Esophagus muscularis mucosa (tissue), 4 donors: ENCODE measurements at regions not wholly inside any gene's neighbourhood (a gene's known extent, or its start where the extent isn't known, plus 50 kb on each side); places are given as distances from the start of the nearest gene placed in this dataset.

ENCODE experiments used
- DNase-seq: peaks from one replicate; pipeline ENCODE4 v3.0.0-alpha.2; 2017; ENCODE audit errors: extremely low spot score
- H3K27ac ChIP-seq, 4 donors: fragments of 200-600 bp; sonication (generic); replicated peaks in 1 of 4; 1 replicate in 3 of 4; 2 replicates in 1 of 4; pipeline ENCODE4 v1.5.1; 2016 to 2019; ENCODE audit warnings: mild to moderate bottlenecking in 1 of 4
- H3K27me3 ChIP-seq, 4 donors: fragments of 200-600 bp; sonication (generic); one replicate each; pipeline versions ENCODE4 v1.5.1 to v1.6.0; 2016 to 2019
- H3K36me3 ChIP-seq, 4 donors: fragments of 200-600 bp; sonication (generic); one replicate each; pipeline ENCODE4 v1.5.1; 2016 to 2019
- H3K4me1 ChIP-seq, 4 donors: fragments of 200-600 bp; sonication (generic); one replicate each; pipeline ENCODE4 v1.5.1; 2016 to 2019
- H3K4me3 ChIP-seq, 4 donors: fragments of 200-600 bp; sonication (generic); 1 replicate in 2 of 4; 2 replicates in 2 of 4; pipeline ENCODE4 v1.5.1; 2016 to 2019; ENCODE audit warnings: mild to moderate bottlenecking in 4 of 4, moderate library complexity in 1 of 4
- H3K9me3 ChIP-seq, 4 donors: fragments of 200-600 bp; sonication (generic); 1 replicate in 3 of 4; 2 replicates in 1 of 4; pipeline ENCODE4 v1.5.1; 2016 to 2019
- CTCF ChIP-seq, 3 experiments: fragments of 200-600 bp in 2 of 3; fragments of 450-650 bp in 1 of 3; sonication (generic) in 2 of 3; IDR thresholded peaks; one replicate each; pipeline ENCODE4 v1.5.1; 2017 to 2019; ENCODE audit warnings: antibody characterized with exemption in 3 of 3, mild to moderate bottlenecking in 2 of 3, moderate library complexity in 1 of 3
- EP300 ChIP-seq: sonication (generic); formaldehyde crosslinking; IDR thresholded peaks from one replicate; pipeline ENCODE4 v1.6.1; 2017; ENCODE audit warnings: antibody characterized with exemption
- POLR2A ChIP-seq: fragments of 450-650 bp; IDR thresholded peaks from one replicate; pipeline ENCODE4 v1.6.1; 2017; ENCODE audit warnings: antibody characterized with exemption, moderate library complexity, mild to moderate bottlenecking, low read depth
- POLR2AphosphoS5 ChIP-seq, 2 donors: sonication (generic); formaldehyde crosslinking; IDR thresholded peaks; one replicate each; pipeline ENCODE4 v1.6.1; 2017; ENCODE audit warnings: antibody characterized with exemption in 2 of 2
- WGBS: methylation state at CpG from one replicate; pipeline ENCODE4 v1.1.5; 2018; 5-methylcytosine and 5-hydroxymethylcytosine counted together
- intact Hi-C: fragments of 100-400 bp; cut with DNase I; formaldehyde crosslinking; loops from one replicate; pipeline ENCODE4 v1.15.1; 2023

- Histone ChIP-seq H3K4me3 (no peak overlapping the region), H3K27ac (no peak overlapping the region), H3K27me3 (no peaks in the 10 kb centered on the region), H3K9me3 (peaks cover 0 to 3% (median 0%) of the 10 kb centered on the region in 4 donors), H3K36me3 (no peaks in the 10 kb centered on the region), H3K4me1 (no peaks in the 10 kb centered on the region)
- no peak for TF ChIP-seq POLR2AphosphoS5 (IDR thresholded peaks at IDR 0.05)
- intact Hi-C loops = no loop called here
- no peak for DNase-seq
Measured at GRCh38 chr9:103361906-103362305, 366.8 kb downstream of the CYLC2 start.

GRCh38 chr9:103362986-103363385 lies 367.9 kb downstream of the CYLC2 start:
- peaks cover 0 to 3% (median 0%) of the 10 kb centered on the region in 4 donors for H3K9me3 ChIP-seq
- DNase-seq = no peak
- no peak overlapping the region for H3K27ac ChIP-seq
- no peak for TF ChIP-seq CTCF (IDR thresholded peaks at IDR 0.05)
- TF ChIP-seq POLR2A = no peak
- no peak for TF ChIP-seq EP300
- TF ChIP-seq POLR2AphosphoS5 (IDR thresholded peaks at IDR 0.05) = no peak
- no peaks in the 10 kb centered on the region for H3K4me1 ChIP-seq
- no peaks in the 10 kb centered on the region for H3K27me3 ChIP-seq
- intact Hi-C loops = no loop called here
- no peak overlapping the region for H3K4me3 ChIP-seq
- no peaks in the 10 kb centered on the region for H3K36me3 ChIP-seq

GRCh38 chr9:103364753-103365152 lies 369.6 kb downstream of the CYLC2 start:
- Histone ChIP-seq H3K4me1 (no peaks in the 10 kb centered on the region), H3K9me3 (no peaks in the 10 kb centered on the region), H3K4me3 (no peak overlapping the region), H3K27ac (no peak overlapping the region), H3K36me3 (no peaks in the 10 kb centered on the region), H3K27me3 (no peaks in the 10 kb centered on the region)
- DNase-seq = no peak
- 65% methylated on average over 2 of the region's 2 CpGs for WGBS
- intact Hi-C loops = loop anchor here (2.0 kb wide), 1 partner anchor 34 kb away; no protein-coding TSS in a partner anchor
- no peak for TF ChIP-seq EP300
- no peak for TF ChIP-seq CTCF (IDR thresholded peaks at IDR 0.05)
- no peak for TF ChIP-seq POLR2A
- TF ChIP-seq POLR2AphosphoS5 (IDR thresholded peaks at IDR 0.05) = no peak

GRCh38 chr9:103371152-103371551 lies 376.0 kb downstream of the CYLC2 start:
- no peaks in the 10 kb centered on the region for H3K9me3 ChIP-seq
- H3K27me3 ChIP-seq = no peaks in the 10 kb centered on the region
- no peak overlapping the region for H3K4me3 ChIP-seq
- no peak for DNase-seq
- no peak for TF ChIP-seq POLR2A
- TF ChIP-seq POLR2AphosphoS5 (IDR thresholded peaks at IDR 0.05) = no peak
- TF ChIP-seq CTCF (IDR thresholded peaks at IDR 0.05) = no peak
- no peak for TF ChIP-seq EP300
- WGBS = 84% methylated on average over 5 of the region's 5 CpGs
- H3K4me1 ChIP-seq = no peaks in the 10 kb centered on the region
- intact Hi-C loops = no loop called here
- no peak overlapping the region for H3K27ac ChIP-seq
- H3K36me3 ChIP-seq = no peaks in the 10 kb centered on the region

- Histone ChIP-seq H3K36me3 (no peaks in the 10 kb centered on the region), H3K27me3 (no peaks in the 10 kb centered on the region), H3K9me3 (no peaks in the 10 kb centered on the region), H3K27ac (no peak overlapping the region), H3K4me1 (no peaks in the 10 kb centered on the region), H3K4me3 (no peak overlapping the region)
- intact Hi-C loops = no loop called here
- 64% methylated on average over 4 of the region's 4 CpGs for WGBS
- no peak for DNase-seq
- TF ChIP-seq CTCF (IDR thresholded peaks at IDR 0.05) (no peak), POLR2AphosphoS5 (IDR thresholded peaks at IDR 0.05) (no peak), EP300 (no peak), POLR2A (no peak)
Measured at GRCh38 chr9:103372828-103373227, 377.7 kb downstream of the CYLC2 start.
